ENCODE measurements at regions not wholly inside any gene's neighbourhood (a gene's known extent, or its start where the extent isn't known, plus 50 kb on each side); places are given as distances from the start of the nearest gene placed in this dataset.

DNA sequence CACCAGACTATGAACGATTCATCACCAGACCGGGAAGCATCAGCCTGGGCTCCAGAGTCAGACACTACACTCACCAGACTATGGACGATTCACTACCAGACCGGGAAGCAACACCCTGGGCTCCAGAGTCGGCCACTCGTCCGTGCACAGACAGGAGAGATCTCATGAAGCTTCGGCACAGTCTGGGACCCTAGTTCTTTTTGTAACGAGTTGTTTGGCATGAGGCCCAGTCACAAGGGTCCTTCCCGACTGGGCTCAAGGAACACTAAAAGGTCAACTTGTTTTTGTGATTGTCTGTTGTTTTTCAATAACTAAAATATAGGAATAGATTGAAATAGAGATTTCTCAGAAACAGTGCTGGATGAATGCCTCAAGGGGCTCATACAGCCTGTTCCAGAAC lies 1141.6 kb upstream of the MIR17HG start:
- TF ChIP-seq, protein P1, sequence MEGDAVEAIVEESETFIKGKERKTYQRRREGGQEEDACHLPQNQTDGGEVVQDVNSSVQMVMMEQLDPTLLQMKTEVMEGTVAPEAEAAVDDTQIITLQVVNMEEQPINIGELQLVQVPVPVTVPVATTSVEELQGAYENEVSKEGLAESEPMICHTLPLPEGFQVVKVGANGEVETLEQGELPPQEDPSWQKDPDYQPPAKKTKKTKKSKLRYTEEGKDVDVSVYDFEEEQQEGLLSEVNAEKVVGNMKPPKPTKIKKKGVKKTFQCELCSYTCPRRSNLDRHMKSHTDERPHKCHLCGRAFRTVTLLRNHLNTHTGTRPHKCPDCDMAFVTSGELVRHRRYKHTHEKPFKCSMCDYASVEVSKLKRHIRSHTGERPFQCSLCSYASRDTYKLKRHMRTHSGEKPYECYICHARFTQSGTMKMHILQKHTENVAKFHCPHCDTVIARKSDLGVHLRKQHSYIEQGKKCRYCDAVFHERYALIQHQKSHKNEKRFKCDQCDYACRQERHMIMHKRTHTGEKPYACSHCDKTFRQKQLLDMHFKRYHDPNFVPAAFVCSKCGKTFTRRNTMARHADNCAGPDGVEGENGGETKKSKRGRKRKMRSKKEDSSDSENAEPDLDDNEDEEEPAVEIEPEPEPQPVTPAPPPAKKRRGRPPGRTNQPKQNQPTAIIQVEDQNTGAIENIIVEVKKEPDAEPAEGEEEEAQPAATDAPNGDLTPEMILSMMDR (IDR thresholded peaks at IDR 0.05): no peak
- TF ChIP-seq POLR2A (IDR thresholded peaks at IDR 0.05): no peak
